NCI-H128 (cell line): ENCODE measurements at regions not wholly inside any gene's neighbourhood (a gene's known extent, or its start where the extent isn't known, plus 50 kb on each side); places are given as distances from the start of the nearest gene placed in this dataset.

Source experiments
- DNase-seq: peaks from one replicate; lab custom pipeline; 2025; ENCODE audit not compliant: unreplicated experiment; lab: John Stamatoyannopoulos, UW

DNA sequence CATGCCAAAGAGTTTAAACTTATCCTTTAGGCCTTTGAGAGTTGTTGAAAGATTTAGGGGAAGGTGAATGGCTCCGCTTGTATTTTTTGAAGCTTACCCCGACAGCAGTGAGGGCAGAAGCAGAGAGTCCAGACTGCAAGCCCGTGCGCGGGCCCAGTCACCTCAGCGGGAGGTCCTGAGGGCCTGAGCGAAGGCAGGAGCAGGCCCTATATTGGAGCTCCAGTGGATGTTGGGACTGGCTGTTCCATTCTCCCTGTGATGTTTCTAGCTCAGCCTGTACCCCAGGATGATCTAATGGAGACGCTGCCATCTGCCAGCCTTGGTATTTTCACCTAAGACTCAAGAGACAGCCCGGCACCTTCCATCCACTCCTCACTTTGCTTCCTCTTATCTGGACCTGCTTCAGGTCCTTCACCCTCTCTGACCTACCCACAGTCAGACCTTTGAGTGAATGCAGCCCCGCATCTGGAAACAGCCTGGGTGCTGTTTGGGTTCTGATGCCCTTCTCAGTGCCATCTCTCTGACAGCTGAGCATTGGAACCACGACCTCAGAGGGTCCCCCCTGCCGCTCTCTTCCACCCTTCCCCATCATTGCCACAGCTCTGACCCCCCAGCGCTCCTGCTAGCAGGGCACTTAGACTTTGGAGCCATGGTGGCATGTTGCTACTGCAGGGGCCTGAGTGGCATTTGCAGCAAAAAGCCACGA is 628.2 kb upstream of the CADM1 start:
- no peak for DNase-seq

DNA sequence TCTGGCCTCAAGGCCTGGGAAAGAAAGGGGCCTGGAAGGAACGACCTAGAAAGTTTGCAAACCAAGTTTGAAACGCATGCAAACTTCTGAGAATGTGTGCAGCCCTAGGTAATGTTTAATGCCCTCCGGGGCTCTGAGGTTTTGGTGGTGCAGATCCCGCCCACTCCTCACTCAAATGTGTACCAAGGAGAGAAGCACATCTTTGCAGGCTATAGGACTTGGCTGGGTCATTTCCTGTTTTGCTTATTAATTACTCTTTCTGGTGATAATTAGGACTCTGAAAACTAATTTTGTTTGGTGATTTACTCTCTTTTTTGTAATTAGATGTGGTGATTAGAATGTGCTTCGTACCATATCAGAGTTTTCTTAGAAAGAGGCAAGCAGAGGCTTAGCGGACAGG is 625.9 kb upstream of the CADM1 start:
- no peak for DNase-seq

DNA sequence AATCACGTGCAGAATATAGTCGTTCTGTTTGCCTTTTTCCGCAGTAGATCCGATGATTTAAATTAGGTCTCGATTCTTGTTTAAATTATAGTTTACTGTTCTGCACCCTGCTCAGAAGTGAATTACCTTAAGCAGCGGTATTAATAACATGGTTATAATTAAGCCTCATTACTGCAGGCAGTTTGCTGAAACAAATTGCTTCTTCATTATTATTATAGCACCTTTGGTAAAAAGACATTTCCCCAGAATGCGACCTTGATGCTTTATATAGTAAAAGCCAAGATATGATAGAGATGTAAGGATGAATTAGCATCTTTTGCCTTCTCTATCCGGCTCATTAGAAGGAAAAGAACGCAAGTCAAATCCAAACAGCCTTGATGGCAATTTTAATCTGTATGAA is 625.2 kb upstream of the CADM1 start:
- DNase-seq = no peak

DNA sequence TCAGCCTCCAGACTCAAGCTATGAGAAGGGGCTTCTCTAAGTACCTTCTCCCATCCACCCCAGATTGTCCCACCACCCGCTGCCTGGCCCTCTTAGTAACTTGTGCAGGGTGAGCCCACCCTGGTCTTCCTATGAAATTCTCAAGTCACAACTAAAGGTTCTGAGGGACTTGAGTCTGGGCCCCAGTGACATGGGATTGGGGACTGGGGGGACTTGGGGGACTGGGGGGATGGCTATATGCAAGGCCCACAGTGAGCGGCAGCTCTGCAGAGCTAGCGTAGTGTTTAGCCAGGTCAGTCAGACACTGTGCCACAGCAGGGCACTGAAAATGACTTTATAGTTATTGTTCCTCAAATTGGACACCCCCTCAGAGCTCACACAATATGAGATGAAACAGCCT is 622.3 kb upstream of the CADM1 start:
- no peak for DNase-seq

DNA sequence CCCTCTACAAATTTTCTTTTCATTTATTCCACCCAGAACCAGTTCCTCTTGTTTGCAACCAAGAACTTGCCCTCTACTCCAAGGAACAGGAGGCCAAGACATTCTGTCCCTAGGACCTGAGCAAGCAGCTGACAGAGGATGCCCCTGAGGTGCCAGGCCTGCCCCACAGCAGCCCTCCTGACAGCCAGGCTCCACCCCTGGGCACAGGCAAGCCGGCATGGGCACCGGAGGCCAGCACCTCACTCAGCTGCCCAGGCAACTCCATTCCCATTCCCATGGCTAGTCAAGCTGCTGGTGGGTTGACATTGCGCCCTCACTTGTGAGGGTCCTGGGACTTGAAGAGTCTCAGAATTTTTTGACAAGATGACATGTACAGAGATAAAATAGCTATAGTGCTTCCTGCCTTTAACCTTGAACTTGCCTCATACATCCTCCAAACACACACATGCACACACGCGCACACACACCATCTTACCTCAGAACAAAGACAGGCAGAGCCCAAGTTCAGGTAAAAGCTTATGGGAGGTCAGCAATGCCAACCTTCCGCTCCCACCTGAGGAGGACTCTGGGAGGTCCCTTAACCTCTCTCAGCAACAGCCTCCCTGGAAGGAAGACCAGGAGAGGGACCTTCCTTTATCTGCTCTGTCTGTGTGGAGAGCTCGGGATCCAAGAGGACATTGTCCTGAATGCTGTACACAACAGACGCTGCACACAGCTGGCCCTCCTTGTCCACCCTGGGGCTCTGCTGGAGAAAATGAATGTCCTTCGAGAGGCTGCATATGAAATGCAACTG is 620.9 kb upstream of the CADM1 start:
- DNase-seq = no peak

DNA sequence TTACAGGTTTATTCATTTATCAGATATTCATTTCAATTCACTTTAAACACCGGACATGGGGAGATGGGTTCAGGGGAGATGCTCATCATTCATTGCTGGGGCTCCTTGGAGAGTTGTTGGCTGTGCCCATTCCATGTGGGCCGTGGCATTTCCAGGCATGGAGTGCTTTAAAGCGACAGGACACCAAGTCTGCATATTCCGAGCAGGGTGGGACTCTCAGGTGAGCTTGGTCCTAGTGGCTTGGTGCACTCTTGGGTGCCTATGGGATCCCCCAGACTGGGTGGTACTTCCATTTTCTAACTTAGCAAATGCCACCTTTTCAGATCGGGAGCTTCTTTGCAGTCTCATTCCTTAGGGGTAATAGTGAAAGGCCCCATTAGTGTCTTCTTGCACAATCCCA is 619.5 kb upstream of the CADM1 start:
- DNase-seq = no peak

DNA sequence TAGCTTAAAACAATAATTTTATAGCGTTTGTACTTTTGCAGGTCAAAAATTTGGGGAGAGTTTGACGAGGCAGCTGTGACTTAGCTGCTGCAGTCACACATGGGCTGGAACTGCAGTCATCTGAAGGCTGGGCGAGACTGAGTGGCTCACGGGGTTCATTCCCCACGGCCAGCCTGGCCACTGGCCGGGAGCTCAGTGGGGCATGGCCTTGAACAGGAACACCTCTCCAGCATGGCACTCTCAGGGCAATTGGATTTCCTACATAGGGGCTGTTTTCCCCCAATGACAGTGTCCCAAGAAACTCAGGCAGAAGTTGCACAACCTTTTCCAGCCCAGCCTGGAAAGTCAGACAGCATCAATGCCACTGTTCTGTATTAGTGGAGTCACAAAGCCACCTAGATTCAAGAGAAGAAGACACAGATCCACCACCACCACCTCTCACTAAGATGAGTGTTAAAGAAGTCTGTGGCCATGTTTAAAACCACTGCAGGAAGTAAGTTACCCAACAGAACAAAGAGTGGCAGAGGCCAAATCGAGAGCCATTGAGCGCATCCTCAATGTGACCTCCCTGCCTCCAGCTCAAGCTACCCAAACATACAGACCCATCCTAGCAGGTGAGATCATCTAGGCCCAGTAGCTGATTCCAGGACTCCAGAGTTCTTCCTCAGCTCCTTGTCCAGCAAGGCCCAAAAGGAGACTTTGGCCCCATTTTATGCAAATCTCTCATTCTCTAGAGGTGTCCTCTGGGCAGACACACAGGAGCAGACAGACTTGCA is 618.7 kb upstream of the CADM1 start:
- no peak for DNase-seq

DNA sequence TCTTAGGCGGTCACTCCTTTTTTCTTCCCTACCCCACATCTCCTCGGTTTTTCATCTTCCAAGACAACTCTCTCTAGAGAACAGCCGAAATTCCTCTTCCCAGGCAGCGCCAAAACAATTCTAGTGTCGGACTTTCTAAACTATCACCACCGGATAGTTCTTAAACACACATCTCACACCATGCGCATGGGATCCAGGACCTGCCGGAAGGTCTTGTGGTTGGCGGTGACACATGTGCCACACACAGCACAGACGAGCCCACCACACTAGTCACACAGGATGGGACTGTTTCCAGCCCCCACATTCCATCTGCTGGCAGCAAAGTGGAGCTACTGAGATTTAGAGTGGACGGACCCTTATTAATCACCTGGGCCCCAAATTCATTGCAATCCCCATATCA is 614.9 kb upstream of the CADM1 start:
- DNase-seq = no peak

DNA sequence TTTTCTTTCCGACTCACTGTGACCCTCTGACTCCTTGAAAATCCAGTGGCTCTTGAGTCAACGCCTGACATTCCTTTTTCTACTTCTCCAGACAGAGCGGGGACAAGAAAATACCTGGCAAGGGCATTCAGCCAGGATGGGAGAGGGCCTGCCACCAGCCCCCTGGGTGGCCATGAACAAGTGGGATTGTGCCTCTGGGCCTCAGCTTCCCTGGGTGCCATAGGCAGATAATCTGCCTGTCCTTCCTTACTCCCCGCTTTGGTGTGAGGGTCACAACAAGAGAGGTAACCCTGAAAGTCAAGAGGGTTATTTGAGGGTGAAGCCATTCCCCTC is 613.9 kb upstream of the CADM1 start:
- DNase-seq = no peak

DNA sequence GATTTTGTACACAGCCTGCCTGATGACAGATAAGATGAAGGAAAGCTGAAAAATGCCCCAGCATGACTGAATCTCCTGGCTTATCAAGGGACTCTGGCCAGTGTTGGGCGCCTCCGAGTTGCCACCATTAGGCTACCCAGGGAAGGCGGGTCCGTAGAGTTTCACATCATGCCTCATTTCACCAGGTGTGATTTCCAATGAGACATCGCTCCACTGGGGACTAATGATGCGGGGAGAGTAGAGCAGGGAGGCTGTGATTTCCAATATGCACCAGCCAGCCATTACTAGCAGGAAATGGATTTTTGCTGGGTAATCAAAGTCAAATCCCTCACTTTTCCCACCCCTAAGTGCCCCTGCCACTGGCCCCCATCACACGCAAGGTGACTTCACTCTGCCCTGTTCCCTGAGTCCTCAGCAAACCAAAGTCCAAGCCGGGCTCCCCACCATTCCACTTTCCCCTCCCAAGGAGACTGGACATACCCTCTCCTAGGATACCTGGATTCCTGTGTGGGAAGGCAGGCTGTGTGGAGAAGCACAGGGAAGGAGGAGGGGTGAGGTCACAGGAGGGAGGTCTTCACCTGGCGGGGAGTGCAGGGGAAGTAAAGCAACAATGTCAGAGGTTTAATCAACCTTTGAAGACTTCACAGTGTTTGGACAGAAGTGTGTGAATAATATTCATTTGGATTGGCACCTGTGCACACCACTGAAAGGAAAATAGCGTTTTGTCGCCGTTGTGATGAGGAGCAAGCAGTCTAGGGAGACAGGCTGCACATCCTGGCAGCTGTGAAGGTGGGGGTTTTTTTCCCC is 613.3 kb upstream of the CADM1 start:
- no peak for DNase-seq

DNA sequence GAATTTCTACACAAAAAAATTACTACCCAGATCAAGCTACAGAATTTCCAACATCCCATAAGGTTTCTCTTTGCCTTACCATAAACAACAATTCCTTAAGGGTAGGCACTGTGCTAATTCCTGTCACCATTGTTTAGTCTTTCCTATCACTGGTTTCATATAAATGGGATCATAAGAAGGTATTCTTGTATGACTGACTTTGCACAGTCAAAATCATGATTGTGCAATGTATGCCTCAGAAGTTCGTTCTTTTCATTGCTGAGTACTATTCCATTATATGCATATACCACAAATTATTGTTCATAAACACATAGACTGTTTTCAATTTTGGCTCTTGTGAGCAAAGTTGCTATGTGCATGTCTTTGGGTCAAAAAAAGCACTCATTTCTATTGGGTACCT is 611.6 kb upstream of the CADM1 start:
- DNase-seq = no peak

DNA sequence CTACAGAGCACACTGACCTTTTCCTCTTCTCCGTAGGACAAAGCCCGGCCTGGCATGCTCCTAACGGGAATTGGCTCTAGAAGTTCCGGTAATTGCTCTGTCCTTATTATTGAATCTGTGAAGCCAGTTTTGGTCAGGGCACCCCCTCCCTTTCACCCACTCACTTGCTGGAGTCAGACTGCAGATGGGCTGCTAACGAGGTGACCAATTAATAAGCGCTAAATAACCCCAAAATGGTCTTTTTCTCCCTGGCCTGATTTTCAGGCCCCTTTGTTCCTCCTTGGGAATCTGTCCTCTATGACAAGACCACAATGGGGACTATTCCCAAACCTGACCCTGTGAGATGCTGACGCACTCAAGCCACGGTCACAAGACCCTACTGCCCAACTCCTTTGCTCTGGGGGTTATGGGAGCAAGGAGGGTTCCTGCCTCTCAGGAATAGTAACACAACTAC is 610.0 kb upstream of the CADM1 start:
- no peak for DNase-seq

DNA sequence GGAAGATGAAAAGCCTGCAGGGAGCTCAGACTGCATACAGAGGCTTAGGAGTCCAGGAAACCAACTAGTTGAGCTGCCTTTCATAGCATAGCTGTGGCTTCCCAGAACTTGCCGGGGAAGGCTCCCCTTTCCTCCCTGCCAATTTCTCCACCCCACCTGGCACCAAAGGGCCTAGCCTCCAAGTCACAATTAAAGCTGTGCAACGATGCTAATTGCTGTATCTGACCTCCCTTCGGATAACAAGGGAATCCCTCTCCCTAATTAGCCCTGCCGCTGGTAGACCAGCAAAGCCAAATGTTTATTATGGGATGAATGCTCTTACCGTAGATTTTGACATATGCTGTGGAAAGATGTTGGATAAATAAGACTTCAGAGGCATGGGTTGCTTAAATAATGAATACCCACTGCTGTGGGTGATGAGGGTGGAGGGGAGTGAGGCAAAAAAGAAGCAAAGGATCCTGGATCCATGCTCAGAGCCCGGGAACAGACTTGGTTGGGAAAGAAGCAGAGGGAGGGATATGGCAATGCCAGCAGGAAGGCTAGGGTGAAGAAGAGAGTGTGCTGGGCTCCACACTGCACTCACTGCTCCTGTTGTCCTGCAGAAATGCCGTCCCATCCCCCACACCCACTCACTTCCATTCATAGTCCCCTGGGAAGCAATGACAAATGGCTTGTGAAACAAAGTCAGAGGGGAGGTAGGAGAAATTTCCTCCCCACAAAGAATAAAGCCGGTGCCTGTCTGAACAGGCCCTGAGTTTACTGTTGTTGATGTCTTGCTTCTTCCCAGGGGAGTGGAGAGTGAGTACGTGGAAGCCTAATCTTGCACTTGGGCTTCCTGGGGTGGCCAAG is 608.1 kb upstream of the CADM1 start:
- DNase-seq = no peak

DNA sequence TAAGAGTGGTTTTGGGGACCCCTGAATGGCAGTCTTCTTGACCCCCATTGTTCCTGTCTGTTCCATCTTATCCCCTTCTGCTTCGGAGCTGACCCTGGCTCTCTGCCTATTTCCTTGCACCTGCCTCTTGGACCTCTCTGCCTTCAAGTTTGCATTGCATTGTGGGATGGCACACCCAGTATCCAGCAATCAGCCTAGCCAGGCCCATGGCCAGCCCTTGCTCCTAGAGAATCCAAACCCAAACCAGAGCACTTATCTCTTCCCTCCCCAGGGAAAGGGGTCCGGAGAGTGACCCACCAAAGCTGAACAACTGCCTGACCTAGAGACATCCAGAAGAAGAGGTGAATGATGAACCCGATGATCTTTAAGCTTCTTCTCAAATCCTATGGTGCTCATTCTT is 607.3 kb upstream of the CADM1 start:
- DNase-seq = no peak

DNA sequence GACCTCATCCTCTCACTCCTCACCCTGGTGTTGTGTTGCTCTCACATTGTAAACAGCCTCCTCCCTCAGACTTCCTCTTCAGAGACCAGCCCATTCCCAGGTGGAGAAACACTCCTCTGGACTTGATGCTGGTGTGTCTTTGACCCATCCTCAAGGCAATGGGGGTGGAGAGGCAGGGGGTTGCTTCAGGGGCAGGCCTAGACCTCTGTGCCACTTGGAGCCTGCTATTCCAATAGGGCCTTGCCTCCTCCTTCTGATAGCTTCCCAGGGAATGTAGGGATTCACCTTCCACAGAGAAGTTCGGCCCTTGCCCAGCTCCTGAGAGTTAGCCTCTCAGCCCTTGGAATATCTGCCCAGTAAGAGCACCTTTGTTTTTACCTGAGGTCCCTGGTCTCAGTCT is 606.6 kb upstream of the CADM1 start:
- DNase-seq = no peak

DNA sequence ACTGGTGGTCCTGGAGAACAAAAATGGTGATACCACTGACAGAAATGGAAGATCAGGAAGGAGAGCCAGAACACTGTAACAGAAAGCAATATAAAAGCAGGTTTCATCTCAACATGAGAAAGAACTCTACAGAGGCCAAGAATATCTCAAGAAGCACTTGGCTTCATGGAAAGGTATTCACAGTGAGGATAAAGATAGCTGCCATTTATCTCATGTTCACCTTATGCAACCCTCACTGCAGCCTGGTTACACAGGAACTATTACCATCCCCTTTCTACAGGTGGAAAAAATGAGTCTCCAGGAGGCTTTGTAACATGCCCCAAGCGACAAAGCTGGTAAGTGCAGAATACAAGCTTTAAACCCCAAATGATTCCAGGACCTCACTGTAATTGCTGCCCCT is 606.1 kb upstream of the CADM1 start:
- no peak for DNase-seq

DNA sequence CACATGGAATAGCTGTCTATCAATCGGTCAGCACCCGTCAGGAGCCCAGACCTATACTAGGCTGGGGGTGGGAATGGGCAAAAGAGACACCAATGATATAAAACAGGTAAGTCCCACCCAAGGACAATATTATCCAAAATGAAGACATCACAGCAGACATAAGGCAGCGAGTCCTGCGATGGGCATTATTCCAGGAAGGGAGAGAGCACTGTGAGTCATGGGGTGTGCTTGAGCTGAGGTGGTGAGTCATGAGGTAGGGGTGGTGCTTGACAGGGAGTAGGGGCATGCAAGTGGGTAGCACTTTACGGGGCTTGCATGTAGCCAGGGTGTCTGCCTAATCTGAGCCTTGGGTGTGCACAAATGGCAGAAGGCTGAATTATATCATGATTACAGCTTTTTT is 605.0 kb upstream of the CADM1 start:
- no peak for DNase-seq

DNA sequence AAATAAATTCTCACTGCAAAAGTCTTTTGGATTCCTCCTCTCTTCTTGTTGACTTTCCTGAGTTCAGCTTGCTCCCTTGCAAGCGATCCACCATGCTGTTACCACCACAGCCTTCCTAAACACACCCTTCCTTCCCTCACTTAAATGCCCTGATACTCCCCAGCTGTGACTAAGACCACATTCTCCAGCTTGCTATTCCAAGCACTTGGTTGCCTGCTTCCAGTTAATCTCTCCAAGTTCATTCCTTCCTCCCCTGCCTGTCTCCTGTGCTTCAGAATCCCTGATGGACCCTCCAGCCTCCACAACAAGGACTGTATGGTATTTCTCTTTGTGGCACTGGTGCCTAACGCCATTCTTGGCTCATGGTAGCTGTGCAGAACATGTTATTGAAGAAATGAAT is 603.9 kb upstream of the CADM1 start:
- DNase-seq = no peak

DNA sequence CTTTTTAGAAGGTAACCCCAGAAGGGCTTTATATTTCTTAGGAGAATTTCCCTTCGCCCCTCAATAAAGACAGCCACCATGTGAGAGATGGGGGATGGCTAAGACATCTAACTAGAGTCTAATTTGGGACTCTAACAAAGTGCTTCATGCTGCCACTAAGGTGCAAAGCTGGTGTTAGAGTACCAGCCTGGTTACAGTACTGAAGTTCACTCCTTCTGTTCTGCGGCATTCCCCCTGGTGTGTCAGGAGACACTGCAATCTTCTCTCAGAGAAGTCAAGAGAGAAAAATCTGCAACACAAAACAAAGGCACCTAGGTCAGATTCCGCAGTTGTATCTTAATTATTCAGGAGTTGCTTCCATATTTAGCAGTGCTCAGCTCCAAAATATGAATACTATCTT is 603.0 kb upstream of the CADM1 start:
- DNase-seq = no peak

DNA sequence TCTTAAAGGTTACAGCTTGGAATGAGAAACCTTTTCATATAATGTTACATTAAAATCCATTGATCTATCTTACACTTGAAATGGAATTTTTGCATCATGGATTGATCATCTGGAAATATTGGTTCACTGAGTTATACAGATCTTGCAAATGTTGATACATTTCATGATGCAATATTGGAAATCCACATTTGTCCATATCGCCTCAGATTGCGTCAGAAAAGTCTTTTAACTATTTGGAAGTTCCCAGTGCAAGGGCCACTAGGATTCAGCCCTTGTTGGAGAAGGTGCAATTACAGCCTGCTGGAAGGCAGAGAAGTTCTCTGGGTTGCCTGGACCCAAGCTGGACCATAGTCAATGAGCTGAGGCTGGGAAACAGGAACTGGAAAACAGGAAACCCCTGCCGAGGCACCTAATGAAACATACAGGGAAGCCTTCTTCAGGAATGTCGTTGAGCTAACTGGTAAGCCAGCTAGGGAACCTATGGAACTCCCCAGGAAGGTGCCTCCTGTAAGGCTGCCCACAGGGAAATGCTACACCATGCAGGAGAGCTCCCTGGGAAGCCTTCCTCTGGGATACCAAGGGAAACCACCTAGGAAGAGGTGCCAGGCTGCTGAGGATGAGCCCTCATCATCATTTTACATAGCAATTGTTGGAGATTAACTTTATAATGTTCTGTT is 600.4 kb upstream of the CADM1 start:
- DNase-seq = no peak
